HEK293T (cell line): ENCODE measurements at regions not wholly inside any gene's neighbourhood (a gene's known extent, or its start where the extent isn't known, plus 50 kb on each side); places are given as distances from the start of the nearest gene placed in this dataset.

Source experiments
- ELF4 ChIP-seq: fragments of 450-650 bp; IDR thresholded peaks from 2 replicates; pipeline ENCODE4 v1.6.1; 2017; ENCODE audit warnings: antibody characterized with exemption
- SP1 ChIP-seq: fragments of 450-650 bp; IDR thresholded peaks from 2 replicates; pipeline ENCODE4 v1.6.1; 2017

DNA sequence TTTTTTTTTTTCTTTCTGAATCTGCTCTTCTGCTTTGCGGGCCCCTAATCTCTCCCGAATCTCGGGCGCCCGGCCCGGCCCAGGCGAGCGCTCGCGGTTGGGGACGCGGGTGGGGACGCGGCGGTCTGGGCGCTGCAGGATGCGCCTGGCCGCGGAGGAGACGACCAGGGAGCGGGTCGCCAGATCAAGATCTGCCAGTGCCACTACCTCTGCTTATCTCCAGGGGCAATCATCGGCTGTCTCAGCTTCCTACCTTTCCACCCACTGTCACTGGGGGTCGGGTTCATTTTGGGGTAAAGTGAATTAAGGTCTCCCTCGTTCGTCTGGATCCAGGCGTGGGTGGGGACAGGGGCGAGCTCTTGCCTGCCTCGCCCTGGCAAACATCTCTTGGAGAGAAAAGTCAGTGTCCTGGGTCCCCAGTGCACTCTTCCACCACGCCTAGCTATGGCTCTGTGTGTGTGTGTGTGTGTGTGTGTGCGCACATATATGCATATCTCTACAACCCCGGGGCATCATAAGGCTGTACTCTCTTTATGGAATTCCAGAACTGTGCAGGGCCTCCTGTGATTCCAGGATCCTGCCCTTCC lies 422.3 kb downstream of the VRK1 start:
- TF ChIP-seq ELF4 (no peak), SP1 (no peak)
